ENCODE measurements at regions not wholly inside any gene's neighbourhood (a gene's known extent, or its start where the extent isn't known, plus 50 kb on each side); places are given as distances from the start of the nearest gene placed in this dataset.
"Not testable (repeated sequence)": the region's sequence is repeated elsewhere in the genome, so short reads cannot be mapped to it uniquely, and the experiment has no call there.

DNA sequence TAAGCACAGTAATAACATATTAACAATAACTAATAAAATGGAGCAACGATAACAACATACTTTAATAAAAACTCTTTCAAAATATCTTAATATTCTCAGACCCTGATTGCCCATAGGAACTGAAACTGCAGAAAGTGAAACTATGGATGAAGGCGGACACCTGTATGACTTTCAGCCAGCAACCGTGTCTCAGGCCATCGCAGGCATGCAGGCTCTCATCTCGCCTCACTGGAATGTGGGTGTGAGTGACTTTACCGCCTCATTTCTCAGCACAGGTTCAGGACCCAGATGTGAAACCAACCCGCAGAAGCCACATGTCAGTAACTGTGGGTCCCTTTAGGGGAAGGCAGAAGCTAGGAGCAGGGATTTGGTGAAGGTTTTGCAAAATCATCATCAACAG, 539.1 kb downstream of the FAM181B start:
- DNase-seq = no peak

DNA sequence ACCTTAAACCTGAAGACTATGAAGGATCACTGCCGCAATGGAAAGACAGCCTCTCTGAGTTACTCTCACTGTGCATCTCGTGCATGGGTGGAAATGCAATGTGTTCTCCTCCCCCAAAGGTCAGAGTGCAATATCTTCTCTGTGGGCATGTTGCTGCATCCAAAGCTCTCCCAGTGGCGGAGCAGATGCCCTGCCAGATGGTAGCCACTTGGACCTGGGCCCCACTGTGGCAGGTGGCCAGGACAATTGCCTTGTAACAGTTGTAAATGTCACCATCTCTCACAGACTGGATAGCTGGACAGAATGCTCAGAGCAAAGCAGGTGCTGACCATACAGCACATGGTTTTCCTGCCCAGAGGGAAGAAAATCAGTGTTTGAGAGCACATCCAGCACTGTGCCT, 542.0 kb downstream of the FAM181B start:
- peak; percentile 57 for DNase-seq

DNA sequence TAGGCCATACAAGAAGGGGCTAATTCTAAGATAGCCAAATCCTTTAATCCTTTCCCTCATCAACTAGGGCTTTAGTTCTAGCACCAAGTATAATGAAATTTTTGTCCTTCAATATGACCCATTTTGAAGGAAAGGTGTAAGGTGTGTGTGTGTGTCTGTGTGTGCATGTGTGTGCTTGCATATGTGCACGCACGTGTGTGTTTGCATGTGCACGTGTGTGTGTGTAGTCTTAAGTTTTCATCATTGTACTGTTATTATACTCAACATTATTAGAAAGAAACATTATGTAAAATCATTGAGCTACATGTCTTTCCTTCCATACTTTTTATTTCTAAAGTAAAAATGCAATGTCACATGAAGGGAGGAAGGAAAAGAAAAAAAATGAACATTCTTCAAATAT, 547.7 kb downstream of the FAM181B start:
- DNase-seq = no peak

DNA sequence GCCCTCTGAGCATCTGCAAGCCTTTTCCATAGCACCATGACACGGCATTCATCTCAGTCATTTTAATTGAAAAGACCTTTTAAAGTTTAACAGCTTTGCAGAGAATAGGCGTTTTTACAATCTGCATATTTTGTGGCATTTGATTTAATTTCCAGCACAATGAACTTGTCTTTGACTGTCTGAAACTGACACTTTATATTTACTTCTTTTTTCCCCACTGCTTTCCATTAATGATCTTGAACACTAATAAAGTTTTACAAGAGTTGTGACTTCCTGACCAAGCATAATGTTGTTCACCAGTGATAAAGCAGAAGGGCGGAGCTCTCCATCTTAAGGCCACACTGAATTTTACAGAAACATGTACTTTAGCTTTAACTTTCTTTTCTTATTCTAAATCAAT, 548.7 kb downstream of the FAM181B start:
- no peak for DNase-seq

DNA sequence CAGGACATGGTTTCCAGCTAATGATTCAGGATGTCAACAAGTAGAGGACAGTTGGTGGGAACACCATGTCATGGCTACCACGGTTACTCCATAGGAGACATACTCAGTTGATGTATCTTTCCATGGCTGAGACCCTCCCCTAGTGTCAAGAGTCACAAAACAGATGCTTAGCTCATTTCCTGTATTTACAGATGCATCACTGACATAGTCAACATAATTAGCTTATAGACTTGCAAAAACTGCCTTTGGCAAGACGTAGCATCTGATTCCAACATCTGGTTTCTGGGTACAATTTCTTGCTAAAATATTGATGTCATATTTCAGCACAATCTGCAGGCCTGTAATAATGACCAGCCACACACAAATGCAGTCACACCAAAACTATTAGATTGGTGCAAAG, 550.3 kb downstream of the FAM181B start:
- no peak for DNase-seq

DNA sequence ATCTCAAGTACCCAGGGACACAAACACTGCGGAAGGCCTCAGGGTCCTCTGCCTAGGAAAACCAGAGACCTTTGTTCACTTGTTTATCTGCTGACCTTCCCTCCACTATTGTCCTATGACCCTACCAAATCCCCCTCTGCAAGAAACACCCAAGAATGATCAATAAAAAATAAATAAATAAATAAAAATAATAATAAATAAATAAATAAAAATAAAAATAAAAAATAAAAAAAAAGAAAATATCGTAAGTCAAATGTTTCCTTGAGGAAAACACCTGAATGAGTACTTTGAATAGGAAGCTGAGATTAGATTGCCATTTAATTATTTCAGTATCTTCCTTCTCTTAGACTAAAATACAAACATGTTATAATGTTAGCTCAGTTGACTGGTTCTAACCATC, 551.0 kb downstream of the FAM181B start:
- DNase-seq = not testable (repeated sequence)

DNA sequence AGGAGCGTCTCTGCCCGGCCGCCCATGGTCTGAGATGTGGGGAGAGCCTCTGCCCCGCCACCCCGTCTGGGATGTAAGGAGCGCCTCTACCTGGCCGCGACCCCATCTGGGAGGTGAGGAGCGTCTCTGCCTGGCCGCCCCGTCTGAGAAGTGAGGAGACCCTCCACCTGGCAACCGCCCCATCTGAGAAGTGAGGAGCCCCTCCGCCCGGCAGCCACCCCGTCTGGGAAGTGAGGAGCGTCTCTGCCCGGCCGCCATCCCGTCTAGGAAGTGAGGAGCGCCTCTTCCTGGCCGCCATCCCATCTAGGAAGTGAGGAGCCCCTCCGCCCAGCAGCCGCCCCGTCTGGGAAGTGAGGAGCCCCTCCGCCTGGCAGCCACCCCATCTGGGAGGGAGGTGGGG, 551.9 kb downstream of the FAM181B start:
- DNase-seq = not testable (repeated sequence)

DNA sequence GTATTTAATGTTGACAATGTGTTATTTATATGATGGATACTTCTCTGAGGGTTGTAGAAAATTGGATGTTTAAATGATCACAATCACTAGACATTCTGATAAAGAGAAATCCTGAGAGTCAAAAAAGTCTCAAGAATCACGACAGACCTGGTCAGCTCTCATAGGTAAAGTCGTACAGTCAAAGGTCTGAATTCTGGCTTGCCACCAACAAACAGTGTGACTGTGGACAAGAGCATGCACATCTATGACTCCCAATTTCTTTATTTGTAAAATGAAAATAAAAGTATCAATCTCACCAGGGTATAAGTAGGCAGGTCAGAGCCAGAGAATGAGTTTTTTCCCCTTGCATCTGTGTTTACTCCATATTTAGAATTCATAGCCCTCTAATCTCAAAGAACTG, 556.7 kb downstream of the FAM181B start:
- DNase-seq = no peak

DNA sequence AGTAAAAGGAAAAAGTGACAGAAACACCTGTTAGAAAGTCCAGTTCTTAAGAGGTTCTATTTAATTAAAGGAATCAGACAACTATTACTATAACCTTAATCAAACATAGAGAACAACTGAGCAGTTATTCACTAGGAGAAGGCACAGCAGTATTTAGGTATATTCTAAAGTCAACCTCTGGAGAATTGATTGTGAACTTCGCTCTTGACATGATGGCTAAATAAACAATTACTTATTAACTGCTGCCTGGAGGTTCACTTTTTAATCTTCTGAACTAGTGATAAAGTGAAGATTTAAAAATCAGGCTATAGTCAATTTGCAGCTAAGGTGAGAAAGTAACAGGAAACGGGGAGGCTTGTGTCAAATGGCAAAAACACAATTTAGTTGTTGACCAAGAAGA, 557.3 kb downstream of the FAM181B start:
- no peak for DNase-seq

DNA sequence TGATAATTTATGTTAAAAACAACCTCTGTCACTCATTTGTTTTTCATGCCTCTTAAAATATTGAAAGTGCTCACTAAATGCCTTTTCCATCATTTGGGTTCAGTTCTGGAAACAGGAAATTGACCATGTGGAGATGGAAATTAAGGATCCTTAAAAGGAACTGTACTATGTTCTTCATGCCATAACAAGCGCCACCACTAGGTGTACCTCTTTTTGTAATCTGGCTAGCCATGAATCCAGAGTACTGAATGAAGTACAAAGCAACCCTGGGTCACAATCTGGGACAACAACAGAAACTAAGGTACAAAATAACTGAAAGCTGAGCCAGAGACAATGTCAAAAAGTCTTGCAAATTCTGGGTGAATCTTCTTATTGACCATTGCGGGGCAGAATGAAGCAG, 559.1 kb downstream of the FAM181B start:
- DNase-seq = no peak

DNA sequence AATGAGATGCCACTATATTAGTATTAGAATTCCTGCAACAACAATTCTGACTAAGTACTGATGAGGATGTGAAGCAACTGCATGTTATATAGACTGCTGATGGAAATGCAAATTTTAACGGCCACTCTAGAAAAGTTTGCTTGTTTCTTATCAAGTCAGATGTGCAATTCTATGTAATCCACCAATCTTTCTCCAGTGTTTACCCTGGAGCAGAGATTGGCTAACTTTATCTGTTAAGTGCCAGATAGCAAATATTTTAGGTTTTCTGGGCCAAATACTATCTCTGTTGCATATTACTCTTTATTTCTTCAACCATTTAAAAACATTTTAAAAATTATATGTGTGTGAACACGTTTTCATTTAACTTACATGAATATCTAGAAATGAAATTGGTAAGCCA, 586.9 kb downstream of the FAM181B start:
- no peak for DNase-seq

DNA sequence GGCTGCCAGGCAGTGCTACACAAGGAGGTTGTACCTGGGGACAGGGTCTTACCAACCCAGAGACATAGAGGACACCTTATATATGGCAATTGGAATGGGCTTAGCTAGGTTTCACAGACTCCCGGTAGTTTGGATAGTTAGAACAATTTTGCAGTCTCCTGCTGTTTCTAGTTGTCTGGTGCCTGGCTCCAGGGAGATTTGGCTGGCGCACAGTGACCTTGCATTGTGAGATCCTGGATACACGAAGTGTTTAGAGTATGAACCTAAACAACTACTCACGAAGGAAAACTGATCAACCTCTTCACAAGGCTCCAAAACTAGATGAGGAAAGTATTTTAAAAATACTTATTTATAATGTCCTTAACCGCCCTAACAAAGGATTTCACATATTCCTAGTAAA, 614.7 kb downstream of the FAM181B start:
- no peak for DNase-seq

DNA sequence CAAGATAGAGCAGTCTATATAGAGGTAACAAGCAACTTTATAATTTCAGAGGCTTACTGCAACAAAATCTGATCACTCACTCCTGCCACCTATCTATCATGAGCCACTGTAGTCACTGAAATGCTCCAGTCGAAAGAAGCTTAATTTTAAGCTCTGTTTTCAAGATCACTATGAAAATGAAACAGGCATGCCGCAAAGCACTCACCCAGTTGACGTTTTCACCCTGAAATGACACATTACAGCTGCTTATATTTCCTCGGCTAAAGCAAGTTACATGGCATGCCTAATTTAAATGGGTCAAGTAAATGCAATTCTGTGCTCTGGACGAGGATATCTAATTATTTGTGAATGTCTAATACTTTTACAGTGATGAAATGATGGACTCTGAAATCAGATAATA, 616.3 kb downstream of the FAM181B start:
- DNase-seq = no peak

DNA sequence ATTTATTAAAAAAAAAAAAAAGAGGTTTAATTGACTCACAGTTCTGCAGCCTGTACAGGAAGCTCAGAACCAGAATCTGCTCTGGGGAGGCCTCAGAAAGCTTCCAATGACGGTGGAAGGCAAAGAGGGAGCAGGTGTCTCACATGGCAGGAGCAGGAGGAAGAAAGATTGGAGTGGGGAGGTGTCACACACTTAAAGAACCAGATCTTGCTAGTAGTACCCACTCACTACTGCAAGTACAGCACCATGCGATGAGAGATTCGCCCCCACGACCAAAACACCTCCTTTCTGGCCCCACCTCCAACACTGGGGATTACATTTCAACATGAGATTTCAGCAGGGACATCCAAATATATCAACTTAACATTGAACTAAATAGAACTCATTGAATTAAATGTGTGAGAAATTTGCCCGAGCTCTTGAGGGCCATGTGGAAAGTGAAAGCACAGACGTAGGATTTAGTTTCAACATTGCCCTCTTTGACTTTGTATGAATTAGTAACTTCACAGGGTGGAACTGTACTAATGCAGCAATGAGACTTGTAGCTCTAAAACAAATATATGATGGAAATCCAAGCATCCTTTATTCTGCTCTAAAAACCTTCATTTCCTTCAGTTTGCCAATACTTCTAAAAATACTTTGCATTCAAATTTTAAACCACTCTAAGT, 628.2 kb downstream of the FAM181B start:
- DNase-seq = no peak

DNA sequence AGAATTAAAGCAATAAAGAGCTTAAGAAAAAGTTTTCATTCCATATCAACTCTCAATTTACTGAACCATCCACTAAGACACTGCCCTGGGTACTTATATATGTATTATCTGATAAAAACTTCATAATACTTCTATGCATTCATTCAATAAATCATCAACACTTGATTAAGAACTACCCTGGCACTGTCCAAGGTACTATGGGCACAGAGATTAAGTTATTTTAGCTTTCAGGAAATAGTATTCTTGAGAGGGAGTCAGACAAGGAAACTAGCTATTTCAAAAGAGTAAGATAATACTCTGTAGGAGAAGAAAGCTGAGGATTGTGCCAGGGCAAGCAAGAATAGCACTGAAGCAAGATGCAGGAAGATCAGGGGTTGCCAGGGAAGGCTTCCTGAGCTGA, 640.8 kb downstream of the FAM181B start:
- DNase-seq = no peak

DNA sequence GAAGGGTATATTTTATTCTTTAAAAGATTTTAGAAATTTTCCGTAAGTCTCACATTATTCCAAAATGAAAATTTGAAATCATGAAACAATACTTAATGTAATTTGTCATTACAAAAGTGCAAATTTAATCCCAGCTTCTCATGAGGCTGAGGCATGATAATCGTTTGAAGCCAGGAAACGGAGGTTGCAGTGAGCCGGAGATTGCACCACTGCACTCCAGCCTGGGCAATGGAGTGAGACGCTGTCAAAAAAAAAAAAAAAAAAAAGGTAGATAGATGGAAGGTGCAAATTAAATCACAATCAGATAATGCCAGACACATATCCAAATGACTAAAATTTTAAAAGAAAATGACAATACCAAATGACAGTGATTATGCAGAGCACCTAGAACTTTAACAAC, 644.2 kb downstream of the FAM181B start:
- no peak for DNase-seq

DNA sequence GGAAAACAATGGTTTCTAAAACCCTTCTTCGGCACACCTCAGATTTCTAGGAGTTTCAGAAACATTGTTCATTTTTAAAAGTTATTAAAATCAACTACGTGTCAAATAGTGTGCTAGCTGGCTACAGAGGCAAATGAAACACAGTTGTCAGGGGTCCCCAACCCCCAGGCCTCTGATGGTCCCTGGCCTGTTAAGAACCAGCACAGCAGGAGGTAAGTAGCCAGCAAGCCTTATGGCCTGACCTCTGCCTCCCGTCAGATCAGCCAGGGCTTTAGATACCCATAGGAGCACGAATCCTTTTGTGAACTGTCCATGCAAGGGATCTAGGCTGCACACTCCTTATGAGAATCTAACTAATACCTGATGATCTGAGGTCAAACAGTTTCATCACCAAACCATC, 648.2 kb downstream of the FAM181B start:
- no peak for DNase-seq

DNA sequence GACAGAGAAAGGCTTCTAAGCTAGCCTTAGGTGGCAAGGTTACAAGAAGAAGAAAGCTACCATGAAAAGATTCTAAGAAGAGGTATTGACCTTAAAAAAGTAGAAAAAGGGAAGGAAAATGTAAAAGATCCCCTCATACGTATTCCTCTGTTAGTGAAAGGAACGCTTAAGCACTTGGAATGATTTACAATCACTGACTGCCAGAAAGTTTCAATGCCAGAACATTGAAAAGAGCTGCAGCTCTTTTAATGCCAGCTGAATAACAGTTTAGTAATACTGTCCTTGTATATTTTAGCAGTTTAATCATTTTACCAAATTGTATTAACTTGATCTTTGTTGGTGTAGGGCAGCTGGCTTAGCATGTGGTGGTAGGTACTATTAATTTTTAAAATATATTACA, 650.7 kb downstream of the FAM181B start:
- no peak for DNase-seq

DNA sequence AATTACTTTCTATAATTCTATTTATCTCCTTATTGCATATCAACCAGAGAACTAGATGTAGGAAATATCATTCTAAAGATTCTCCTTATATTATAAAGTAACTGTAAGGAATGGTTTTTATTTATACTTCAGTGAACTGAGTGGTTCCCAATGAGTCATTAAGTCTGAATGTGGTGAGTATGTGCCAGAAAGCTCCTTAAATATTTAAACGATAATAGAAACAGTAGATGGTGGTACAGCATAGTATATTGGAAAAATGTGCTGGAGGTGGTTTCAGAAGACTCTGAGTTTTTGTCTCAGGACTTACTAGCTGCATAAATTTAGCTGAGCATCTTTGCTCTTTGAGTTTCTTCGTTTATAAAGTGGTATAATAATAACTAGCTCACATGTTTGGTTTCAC, 653.5 kb downstream of the FAM181B start:
- no peak for DNase-seq

DNA sequence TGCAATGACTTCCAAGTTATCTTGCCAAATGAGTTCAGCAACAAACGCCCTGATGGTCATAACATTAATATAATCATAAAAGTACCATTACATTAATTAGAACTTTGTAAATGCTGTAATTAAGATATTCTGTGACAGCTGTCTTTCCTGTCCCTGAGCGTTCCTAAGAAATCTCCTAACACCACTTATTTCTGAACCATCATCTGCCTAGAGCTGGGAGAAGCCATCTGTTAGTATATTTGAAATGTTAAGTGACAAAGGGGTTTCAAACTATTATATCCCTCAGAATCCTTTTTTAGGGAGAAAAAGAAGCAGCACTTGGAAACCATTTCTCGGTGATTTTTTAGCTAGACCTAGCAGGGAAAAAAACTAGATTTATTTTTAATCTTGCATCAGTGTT, 657.5 kb downstream of the FAM181B start:
- peak; percentile 89 for DNase-seq

DNA sequence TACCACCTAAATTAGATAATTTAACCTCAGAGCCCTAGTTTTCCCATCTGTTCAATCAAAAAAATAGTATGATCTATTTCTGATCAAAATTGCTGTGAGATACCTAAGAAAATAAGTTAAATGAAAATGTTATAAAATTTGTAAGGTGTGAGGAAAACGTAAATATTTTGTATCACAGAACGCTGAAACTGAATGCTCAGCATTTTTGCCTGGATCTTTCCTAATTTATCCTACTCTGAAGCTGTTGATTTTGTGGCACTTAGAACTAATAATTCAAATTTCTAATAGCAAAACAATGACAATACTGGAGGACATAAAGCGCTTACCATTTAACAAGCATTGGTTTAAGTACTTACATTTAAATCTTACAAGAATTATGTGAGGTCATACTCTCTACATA, 674.2 kb downstream of the FAM181B start:
- no peak for DNase-seq

DNA sequence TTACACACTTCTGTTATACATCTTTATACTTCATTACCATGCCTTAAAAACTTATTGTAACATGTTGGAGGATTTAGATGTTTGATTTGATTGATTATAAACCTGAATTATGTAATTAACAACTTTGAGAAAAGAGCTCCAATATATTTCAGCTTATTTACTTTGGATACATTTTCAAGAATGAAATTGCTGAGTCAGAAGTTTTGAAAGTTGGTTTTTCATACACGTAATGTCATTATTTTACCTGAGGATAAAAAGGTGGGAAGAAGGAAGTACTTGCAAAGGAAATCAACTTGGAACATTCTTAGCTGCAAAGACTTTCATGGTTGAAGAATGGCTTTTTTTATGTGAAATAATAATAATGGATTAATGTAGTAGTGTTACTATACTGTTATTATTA, 677.2 kb downstream of the FAM181B start:
- no peak for DNase-seq

DNA sequence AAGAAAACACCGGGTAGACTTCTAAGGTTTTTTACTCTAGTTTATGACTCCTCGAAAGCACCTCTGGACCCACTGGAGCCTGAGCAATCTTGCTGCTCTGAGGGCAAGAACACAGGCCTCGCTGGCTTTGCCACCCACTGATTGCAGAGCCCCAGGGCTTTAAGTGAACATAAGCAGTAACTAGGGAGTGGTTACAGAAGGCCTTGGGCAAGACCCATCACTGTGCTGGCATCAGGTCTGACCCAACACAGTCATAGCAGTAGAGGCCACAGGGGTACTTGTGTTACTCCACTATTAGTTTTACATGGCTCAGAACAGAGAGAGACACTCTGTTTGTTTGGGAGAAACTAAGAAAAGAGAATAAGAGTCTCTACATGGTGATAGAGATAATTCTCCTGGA, 684.5 kb downstream of the FAM181B start:
- no peak for DNase-seq

DNA sequence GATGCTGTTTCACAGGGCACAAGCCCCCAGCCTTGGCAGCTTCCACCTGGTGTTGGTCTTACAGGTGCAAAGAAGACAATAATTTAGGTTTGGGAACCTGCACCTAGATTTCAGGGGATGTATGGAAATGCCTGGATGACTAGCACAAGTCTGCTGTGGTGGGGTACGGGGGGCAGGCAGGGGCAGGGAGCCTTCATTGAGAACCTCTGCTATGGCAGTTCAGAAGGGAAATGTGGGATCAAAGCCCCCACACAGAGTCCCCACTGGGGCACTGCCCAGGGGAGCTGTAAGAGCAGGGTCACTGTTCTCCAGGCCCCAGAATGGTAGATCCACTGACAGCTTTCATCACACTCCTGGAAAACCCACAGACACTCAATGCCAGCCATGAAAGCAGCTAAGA, 686.5 kb downstream of the FAM181B start:
- DNase-seq = no peak

DNA sequence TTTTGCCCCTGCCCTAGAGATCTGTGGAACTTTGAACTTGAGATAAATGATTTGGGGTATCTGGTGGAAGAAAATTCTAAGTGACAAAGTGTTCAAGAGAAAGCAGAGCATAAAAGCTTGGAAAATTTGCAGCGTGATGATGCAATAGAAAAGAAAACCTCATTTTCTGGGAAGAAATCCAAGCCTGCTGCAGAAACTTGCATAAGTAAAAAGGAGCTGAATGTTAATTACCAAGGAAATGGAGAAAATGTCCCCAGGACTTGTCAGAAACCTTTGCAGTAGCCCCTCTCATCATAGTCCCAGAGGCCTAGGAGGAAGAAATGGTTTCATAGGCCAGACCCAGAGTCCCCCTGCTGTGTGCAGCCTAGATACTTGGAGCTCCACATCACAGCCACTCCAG, 686.9 kb downstream of the FAM181B start:
- no peak for DNase-seq

All from NCI-H524 treated with DMSO at 0.1 percent for 48 hours (cell line).